GM12873 (cell line): ENCODE measurements at regions not wholly inside any gene's neighbourhood (a gene's known extent, or its start where the extent isn't known, plus 50 kb on each side); places are given as distances from the start of the nearest gene placed in this dataset.

Experiments used
- CTCF ChIP-seq: IDR thresholded peaks from 2 replicates; pipeline ENCODE4 v1.5.1; 2012; ENCODE audit warnings: low read depth, mild to moderate bottlenecking, moderate library complexity, low read length, control low read depth; ENCODE audit not compliant: insufficient read depth; ENCODE audit errors: missing control alignments

GRCh38 chr21:14753466-14754258, 207.5 kb upstream of the SAMSN1 start:
- TF ChIP-seq CTCF = no peak

GRCh38 chr21:14753069-14753465, 207.0 kb upstream of the SAMSN1 start:
- no peak for TF ChIP-seq CTCF

GRCh38 chr21:14752345-14752909, 206.3 kb upstream of the SAMSN1 start:
- no peak for TF ChIP-seq CTCF

GRCh38 chr21:14751602-14752344, 205.7 kb upstream of the SAMSN1 start:
- no peak for TF ChIP-seq CTCF

GRCh38 chr21:14751011-14751410, 204.9 kb upstream of the SAMSN1 start:
- no peak for TF ChIP-seq CTCF

- TF ChIP-seq CTCF = no peak
Measured at GRCh38 chr21:14750041-14750440, 203.9 kb upstream of the SAMSN1 start.

- TF ChIP-seq CTCF = no peak
Measured at GRCh38 chr21:14748662-14749061, 202.5 kb upstream of the SAMSN1 start.
